Testis (tissue), 2 donors: ENCODE measurements at regions not wholly inside any gene's neighbourhood (a gene's known extent, or its start where the extent isn't known, plus 50 kb on each side); places are given as distances from the start of the nearest gene placed in this dataset.

Experiments used
- CTCF ChIP-seq, 3 experiments: fragments of 450-650 bp in 2 of 3; fragments of 200-600 bp in 1 of 3; sonication (generic) in 1 of 3; IDR thresholded peaks; one replicate each; pipeline ENCODE4 v1.5.1; 2016 to 2019; ENCODE audit warnings: antibody characterized with exemption in 3 of 3, mild to moderate bottlenecking in 2 of 3, moderate library complexity in 1 of 3
- POLR2A ChIP-seq: fragments of 450-650 bp; IDR thresholded peaks from one replicate; pipeline ENCODE4 v1.6.1; 2017; ENCODE audit warnings: antibody characterized with exemption, mild to moderate bottlenecking, moderate library complexity

DNA sequence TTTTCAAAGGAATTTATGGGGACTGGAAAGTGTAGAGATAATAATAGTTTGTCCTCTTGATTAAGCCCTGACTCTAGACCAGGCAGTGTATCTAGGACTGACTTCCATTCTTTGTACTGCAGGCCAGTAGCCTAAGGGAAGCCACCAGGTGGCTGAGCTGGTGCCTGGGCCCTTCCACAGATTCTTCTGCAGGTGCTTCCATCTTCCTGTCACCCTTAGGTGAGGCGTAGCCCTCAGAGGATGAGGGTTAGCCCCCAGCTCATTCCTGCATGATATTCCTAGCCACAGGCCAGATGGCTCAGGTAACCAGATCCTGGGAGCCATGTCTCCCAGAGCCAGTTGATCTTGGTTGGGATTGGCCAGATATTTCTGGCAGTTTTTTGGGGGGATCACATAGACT, 169.0 kb upstream of the IL12A start:
- TF ChIP-seq CTCF (IDR thresholded peaks at IDR 0.05) (no peak), POLR2A (no peak)
